ENCODE measurements at regions not wholly inside any gene's neighbourhood (a gene's known extent, or its start where the extent isn't known, plus 50 kb on each side); places are given as distances from the start of the nearest gene placed in this dataset.

DNA sequence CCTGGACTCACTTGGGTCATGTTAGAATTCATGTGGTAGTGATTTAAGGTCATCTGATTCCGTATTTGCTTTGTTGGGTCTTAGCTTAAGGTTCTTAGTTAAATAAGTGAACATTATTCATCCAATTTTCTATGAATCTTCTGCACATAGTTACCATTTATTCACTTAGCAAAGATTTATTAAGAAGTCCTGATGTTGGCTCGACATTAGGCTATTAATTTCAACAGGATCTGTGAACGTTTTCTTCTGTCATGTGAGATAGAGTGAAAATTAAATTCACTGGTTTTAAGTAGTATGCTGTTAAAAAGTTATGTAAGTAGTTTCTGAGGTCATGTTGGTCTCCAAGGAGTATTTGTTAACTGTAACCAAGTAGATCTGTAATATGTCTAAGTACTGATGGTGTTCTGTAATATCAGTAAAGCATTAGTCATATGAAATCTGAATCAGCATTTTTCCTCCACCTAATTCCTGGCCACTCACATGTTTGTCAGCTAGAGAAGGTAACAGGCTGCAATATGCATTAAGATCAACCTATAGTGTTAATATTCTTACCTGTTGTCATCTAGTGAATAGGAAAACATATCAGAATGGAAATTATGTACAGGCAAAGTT lies 155.6 kb downstream of the PCDH7 start:
- no peak for DNase-seq (ENCODE audit: low spot score)

DNA sequence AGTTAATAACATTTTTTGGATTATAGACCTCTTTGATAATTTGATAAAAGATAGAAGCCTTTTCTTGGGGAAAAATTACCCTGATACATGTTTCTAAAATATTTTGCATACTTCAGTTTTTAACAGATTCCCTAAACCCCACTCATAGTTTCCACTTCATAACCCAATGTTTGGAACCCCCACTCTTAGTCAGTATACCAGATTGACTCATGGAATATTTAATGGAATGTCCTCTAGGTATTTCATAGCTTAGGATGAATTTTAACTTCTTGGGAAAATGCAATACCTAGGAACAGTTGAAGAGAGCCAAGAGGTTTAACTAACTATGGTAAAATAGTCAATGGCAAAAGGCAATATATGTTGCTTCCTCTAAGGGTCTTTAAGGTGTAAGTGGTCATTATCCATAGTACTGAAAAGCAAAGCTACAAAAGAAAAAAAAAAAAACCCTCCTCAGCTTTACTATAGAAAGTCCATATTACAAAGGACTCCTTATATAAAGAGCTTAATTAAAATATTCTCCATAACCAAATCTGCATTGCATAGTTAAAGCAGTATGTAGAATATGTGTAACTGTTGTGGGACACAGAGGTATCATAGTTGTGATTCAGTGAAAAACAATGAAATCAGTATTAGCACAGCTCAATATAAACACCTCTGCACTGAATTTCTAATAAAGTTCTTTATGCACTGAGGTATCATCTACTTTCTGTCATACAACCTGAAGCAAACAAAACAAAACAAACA lies 159.9 kb downstream of the PCDH7 start:
- DNase-seq (ENCODE audit: low spot score), result no peak

DNA sequence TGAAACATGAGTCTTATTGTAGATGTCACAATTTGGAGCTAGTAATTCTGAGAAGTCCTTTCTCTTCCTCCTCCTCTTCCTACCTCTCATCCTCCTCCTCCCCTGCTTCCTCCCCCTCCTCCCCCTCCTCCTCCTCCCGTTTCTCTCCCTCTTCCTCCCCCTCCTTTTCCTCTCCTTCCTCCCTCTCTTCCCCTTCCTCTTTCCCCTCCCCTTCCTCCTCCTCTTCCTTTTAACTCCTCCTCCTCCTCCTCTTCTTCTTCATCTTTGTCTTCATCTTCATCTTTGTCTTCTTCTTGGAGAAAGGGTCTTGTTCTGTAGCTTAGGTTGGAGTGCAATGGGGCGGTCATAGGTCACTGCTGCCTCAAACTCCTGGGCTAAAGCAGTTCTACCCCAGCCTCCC lies 161.8 kb downstream of the PCDH7 start:
- no peak for DNase-seq (ENCODE audit: low spot score)

DNA sequence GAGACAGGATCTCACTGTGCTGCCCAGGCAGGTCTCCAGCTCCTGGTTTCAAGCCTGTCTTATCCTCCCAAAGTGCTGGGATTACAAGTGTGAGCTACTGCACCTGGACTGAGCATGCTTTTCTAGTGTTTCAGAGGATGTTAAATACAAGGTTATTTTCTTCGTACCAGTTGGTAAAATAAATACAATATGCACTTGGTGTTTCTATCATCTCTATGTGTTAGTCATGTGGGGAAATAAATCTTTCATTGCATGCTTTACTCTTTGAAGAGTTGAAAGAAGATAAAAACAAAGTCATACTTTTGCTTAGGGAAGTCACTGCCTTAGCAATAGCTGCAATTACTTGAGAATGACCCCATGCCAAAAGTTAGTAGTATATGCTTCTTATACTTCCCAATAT lies 162.3 kb downstream of the PCDH7 start:
- no peak for DNase-seq (ENCODE audit: low spot score)

DNA sequence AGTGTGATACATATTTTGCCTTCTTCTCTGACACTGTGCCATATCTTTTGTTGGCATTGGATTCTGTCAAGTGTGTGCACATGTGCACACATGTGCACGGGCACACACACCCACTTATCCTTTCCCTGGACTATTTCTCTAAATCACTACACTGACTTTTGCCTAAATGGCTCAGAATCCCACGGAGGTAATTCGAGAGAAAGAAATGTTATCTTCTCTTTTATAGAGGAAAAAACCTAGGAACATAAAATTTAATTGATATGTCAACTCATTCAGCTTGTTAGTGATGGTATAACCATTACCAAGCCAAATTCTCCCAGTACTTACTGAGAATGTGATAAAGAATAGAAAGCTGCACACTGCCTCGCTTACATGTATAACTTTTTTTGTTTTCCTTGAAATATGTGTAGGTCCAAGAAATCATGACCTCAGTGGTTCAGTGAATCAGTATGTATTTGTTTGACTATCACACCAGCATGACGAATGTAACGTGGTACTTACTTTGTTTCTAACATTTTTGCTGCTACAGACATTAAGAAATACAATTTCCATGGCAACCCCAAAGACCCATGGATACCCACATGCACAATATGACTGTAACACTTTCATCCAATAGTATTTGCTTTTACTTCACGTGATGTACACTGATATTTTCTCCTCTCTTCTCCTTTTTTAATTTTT lies 163.0 kb downstream of the PCDH7 start:
- DNase-seq (ENCODE audit: low spot score), result no peak

DNA sequence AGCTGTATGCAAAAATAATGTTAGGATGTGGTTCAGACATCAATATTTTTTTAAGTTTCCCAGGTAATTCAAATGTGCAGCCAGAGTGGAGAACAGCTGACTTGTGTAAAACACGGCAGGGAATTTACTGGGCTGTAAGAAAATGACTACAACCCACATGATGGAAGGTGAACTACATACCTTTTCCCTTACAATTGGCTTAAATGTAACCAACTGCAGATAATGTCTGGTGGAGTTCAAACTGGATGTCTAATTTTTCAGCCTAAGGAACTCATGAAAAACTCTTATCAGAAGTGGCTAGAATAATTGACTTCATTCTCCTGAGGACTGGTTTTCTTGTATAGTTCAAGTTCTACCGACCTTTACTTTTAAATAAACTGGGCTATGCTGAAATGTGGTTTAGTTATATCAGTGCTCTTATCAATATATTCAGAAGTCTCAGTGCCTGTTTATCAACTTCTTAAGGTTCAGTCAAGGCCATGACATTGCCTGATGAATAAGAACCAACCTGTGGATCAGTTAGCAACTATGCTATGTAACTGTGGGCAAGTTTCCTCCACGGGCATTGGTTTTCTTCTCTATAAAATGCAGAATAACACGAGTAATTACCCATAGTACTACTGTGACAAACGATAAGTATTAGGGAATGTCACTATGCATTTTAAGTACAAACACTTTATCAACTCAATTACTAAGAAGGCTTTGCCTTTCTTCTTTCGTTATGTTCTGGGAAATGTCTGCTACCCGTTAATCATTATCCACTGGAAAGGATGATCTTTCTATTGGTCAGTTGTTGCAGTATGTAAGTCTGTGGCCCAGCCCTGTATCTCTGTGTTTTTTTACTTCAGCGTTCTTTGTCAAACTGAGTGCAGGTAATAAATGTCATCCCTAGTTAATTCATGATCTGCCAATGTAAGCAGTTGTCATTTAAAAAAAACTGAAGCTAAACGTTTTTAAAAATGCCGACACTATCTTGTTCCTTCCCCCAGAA lies 181.6 kb downstream of the PCDH7 start:
- no peak for DNase-seq (ENCODE audit: low spot score)

DNA sequence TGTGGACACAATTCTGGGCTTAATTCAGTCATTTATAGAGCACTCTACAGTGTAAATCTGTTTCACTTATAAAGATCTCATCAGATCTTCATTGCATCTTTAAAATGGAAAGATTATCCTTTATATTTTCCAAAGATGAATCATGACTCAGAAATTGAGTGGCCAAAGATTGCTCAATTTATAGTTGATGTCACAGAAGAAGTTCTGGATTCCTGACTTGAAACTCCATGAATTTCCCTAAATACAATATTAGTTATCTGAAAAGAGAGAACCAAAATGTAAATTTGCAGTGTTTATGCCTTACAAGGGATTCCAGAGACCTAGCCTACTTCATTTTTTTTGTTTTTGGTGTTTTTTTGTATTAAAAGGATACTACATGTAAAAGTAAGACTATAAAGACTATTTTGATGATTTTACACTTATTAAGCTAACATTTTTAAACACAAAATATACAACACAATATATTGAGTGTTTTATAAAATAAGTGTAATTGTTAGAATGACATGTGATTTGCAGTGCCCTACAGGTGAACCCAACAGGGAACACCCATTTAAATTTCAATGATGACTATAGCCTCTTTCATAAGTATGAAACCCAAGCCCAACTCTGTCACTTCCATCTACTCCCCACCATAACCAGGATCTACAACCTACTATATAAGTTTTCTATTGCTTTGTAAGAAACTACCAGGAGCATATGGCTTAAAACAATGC lies 183.5 kb downstream of the PCDH7 start:
- no peak for DNase-seq (ENCODE audit: low spot score)

DNA sequence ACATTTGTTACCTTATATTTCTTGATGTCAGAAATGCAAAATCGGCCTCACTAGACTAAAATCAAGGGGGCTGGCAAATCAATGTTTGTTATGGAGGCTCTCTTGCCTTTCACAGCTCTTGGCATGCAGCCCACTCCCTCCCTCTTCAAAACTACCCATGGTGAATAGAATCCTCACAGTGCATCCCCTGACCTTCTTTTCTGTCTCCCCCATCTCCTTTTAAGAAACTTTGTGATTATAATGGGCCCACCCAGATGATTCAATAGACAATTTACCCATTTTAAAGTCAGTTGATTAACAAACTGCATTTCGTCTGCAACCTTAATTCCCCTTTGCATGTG lies 184.0 kb downstream of the PCDH7 start:
- peak; percentile 7 for DNase-seq (ENCODE audit: low spot score)

DNA sequence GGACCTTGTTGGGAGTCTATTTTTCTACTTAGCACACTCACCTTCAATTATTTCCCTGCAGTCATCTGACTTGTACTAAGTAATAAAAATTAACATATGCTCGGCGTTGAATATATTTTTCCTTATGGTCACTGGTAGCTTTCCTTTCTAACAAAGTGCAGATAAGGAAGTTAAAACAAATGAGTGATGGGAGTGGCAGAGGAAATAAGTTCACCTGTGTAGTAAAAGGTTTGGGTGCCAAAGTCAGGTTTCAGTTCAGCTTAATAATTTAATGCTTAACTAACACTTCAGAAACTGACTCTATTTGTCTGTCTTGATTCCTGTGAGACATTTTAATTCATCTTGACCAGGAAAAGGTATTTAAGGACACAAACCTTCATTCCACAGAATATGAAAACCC lies 184.4 kb downstream of the PCDH7 start:
- DNase-seq (ENCODE audit: low spot score), result no peak

DNA sequence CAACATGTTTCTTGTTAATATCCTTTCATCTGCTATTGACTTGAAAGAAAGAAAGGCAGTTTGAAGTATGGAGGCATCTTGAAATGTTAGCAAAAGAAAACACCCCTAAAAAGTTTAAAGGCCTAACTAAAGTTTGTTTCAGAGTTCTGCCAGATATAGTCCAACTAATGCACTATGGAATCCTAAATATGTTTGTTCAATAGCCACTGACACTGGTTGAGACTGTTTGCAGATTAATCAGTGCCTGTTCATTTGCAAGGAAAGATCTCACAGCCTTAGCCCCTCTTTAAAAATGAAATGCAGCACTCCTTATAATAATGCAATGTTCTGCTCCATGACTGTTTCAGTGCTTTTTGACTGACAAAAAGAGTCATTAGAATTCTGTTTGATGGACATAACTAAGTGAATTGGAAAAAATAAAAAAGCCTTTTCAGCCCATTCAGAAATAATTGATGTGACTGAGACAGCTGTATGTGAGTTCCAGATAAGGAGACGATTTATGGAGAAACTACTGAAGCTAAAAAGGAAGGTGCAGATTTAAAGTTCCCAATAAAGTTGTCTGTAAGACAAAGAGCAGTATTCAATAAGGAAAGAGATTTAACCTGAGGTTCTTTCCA lies 192.0 kb downstream of the PCDH7 start:
- no peak for DNase-seq (ENCODE audit: low spot score)

DNA sequence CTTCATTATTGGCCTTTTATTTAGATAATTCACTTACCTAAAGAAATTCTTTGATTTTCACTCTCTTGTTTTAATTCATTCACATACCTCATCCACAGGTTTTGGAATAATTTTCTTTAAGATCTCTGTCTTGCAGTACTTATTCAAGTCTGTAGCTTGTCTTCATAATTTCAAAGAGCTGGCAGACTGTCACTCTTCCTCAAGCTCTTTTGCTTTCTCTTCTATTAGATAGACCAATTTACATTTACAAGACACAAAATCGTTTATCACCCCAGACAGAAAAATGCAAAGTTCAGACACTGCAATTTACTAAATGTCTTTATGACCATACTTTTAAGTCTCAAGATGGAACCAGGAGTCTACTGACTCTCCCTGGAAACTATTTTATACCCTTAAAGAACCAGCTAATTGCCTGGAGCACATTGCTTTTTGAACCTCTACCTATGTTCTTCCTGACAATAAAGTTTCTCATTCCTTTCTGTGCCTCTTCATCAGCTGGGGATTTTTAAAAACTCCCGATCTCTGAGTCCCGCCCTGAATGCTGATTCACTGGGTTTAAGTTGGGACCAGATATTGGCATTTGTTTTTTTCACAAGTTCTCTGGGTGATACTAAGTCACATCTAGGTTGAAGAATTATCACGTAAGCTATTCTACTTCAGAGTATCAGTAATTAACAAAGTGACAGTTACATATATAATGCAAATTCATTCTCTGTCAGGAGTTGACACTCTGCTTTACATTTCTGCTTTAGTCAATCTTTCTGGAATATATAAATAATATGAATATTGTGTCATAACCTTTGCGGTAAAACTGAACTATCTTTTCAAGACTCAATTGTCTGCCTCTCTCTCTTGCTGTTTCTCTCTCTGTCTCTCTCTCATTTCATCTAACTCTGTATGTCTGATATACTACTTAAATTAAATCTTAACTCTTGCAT lies 196.4 kb downstream of the PCDH7 start:
- no peak for DNase-seq (ENCODE audit: low spot score)

DNA sequence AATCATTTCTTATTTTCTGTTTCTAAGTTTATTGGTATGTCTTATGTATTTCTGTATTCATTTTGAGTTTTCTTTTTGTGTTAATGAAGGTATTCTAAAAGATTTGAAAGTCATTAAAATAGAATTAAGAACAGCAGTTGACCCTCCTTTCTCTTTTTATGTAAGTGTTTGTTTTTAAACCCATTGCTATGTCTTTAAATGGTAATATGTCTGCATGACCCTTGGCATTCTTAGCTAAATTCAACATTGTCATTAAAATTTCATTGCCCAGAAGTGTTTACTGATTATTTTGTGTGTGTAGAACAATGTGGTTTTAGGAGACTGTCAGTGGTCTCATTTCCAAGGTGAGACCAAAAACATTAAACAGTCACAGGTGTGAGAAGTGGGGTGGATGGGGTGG lies 197.8 kb downstream of the PCDH7 start:
- no peak for DNase-seq (ENCODE audit: low spot score)

DNA sequence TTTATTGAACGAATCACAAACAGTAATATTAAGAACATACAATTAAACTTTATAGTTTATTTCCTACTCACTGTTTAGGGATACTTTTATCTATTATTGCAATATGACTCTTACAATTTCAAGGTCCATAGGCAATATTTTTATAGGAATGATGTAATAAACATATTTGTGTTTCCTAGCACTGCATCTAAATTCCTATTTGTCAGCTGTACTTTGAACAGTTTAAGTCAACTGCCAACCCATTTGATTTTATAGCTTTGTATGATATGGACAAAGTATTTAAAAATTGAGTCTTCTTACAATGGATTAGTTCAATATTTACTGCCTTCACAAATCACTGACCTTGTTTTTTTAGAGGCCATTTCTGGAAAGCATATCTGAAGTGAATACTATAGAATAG lies 199.3 kb downstream of the PCDH7 start:
- DNase-seq (ENCODE audit: low spot score), result no peak

DNA sequence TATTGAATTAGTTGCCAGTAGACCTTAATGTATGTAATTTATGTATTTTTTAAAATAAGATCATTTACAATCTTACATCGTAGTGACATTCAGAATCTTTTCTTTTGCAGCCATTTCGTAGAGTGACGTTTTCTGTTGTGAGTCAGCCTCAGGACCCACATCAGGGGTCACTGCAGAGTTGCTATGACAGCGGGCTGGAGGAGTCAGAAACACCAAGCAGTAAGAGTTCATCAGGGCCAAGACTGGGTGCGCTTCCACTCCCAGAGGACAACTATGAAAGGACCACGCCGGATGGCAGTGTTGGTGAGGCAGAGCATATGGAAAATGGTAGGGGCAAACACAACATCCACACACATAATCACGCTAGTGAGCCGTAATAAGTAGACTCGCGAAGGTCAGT lies 199.9 kb downstream of the PCDH7 start:
- peak; percentile 8 for DNase-seq (ENCODE audit: low spot score)

DNA sequence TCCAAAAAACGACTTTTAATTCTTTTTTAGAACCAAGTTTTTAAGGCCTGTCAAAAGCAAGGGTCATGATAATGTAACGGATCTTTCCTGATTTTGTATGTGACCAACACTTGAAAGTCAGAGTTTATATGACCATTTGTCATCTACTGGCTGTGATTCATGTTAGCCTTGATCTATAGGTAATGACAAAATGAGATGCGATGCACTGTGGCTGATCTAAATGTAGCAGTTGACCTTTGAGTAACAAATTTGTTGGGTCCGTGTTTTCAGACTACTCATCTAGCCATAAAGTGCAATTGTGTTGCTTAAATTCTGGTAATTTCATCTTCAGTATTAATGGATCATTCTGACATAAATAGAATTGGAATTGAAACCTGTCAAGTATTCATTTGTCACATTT lies 202.5 kb downstream of the PCDH7 start:
- DNase-seq (ENCODE audit: low spot score), result no peak

DNA sequence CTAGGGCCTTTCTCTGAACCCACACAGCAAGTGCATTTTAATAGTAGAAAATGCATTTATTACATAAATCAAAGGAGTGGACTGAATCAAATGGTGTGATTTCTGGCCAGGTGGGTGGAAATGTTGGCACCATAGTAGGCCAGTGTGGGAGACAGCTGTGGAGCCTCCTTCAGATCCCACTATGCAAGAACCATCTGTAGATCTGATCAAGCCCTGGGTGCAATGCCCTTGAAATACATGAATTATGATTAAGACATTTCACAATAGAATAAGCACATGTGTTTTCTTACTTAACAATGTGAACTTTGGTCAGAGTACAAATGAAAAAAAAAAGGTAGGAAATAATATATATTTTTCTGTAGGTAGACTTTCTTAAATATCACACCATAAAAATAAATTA lies 204.3 kb downstream of the PCDH7 start:
- no peak for DNase-seq (ENCODE audit: low spot score)

DNA sequence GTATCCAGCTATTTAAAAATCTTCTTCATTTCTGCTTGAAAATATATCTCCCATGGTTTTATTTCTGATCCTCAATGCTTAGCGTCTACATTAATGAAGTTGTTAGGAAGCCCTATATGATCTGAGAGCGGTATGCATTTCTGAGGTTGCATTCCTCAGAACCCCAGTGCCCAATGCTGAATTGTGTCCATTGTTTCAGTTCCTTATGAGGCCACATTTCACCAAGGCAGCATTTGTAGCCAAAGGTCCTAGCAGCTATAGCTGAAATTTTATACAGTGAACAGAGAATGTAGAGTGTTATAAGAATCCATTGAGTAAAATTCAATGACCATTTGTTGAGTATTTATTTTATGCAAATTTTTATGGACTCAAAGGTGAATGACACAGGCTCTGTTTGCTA lies 209.5 kb downstream of the PCDH7 start:
- no peak for DNase-seq (ENCODE audit: low spot score)

DNA sequence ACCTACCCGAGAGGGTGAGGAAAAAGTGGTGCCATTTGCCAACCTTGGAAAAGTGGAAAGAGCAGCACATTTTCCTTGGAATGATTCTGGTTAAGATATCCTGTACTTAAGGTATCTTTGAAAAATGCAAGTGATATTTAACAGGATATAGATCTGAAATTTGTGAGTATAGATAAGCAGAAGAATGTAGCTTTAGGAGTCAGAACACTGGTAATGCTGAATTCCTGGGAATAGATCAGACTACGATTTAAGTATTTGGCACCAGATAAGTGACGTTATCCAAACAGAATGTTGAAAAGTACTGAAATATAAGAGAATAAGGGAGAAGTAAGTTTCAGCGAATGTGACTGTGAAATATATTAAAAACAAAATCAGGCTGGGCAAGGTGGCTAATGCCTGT lies 210.1 kb downstream of the PCDH7 start:
- no peak for DNase-seq (ENCODE audit: low spot score)

DNA sequence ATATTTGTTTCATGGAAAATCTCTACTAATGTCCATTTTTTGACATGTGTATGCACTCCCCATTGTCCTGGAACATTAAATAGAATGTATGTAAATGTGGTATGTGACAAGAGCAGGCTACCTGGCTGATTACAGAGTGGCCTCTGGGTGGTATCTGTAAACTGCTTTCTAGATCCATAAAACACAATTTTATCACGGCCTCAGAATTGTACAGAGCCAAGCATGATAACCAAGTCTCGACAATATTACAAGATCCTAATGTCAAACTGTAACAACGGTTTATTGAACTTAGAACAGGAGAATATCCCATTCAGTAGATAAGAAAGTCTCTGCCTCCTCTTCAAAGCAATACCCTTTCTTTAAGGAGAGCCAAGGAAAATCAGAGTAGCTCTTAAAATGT lies 212.4 kb downstream of the PCDH7 start:
- DNase-seq (ENCODE audit: low spot score), result no peak

DNA sequence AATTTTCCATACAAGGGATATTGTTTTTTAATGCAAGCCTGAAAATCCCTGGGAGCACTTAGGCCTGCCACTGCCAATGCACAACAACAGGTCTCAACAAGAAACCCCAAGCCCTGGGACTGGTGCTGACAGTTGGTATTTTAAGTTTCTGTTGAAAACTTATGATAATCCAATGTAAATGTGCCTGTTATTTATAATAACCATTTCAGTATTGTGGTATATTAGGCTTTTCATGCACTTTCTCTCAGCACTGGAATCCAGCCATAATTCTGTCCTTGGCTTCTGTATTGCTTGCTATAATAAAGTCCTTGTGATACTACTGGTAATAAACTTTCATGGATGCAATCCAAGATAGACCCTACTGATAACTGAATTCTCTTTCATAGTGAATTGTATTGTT lies 218.9 kb downstream of the PCDH7 start:
- no peak for DNase-seq (ENCODE audit: low spot score)

Data from iPS-NIHi11 (cell line).